Epidermal melanocyte (primary cell): ENCODE measurements at regions not wholly inside any gene's neighbourhood (a gene's known extent, or its start where the extent isn't known, plus 50 kb on each side); places are given as distances from the start of the nearest gene placed in this dataset.
"Not testable (repeated sequence)": the region's sequence is repeated elsewhere in the genome, so short reads cannot be mapped to it uniquely, and the experiment has no call there.

Experiments
- DNase-seq: peaks from one replicate; pipeline ENCODE4 v3.0.0; 2011; ENCODE audit warnings: low spot score; ENCODE audit not compliant: insufficient read length

DNA sequence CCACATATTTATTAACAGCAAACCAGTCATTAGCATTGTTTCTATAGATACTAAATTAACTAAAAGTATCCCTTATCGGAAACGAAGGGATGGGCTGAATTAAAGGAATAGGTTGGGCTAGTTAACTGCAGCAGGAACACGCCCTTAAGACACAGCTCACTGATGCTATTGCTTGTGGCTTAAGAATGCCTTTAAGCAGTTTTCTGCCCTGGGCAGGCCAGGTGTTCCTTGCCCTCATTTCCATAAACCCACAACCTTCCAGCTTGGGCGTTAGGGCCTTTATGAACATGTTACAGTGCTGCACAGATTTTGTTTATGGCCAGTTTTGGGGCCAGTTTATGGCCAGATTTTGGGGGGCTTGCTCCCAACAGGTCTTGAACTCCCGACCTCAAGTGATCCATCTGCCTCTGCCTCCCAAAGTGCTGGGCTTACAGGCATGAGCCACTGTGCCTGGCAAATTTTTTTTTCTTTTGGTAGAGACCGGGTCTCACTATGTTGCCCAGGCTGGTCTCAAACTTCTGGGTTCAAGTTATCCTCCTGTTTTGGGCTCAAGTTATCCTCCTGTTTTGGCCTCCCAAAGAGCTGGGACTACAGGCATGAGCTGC lies 90.1 kb upstream of the GRIN2A start:
- DNase-seq: not testable (repeated sequence)

DNA sequence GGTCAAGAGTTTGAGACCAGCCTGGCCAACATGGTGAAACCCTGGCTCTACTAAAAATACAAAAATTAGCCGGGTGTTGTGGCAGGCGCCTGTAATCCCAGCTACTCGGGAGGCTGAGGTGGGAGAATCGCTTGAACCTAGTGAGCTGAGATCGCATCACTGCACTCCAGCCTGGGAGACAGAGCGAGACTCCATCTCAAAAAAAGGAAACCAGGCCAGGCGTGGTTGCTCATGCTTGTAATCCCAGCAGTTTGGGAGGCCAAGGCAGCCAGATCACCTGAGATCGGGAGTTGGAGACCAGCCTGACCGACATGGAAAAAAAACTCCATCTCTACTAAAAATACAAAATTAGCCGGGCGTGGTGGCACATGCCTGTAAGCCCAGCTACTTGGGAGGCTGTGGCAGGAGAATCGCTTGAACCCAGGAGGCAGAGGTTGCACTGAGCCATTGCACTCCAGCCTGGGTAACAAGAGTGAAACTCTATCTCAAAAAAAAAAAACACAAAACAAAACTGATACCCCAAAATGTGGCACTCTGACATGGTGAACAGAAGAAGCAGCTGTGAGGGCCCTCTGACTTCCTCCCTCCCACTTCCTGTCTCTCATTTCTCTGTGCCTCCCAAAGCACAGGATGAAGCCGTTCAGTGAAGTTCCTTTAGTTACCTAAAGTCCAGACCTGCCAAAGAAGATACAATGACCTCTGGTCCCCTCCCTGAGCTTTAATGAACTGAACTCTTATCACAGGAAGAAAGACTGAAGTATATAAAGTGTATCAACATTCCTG lies 93.2 kb upstream of the GRIN2A start:
- not testable (repeated sequence) for DNase-seq

DNA sequence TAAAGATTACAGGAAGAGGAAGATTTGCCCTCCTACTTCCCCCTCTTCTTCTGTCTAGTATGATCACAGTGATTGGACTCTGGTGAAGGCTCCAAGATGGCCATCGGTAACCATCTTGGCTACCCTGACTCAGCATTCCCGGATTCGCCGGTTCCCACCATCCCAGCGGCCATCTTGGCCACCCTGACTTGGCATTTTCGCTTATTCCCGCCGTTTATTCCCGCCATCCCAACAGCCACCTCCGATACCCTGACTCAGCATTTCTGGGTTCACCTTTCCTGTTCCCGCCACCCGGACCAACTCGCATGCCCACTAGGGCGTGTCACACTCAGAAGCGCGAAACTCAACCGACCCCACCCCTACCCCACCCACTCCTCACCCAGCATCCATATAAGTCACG lies 95.4 kb upstream of the GRIN2A start:
- DNase-seq: no peak

DNA sequence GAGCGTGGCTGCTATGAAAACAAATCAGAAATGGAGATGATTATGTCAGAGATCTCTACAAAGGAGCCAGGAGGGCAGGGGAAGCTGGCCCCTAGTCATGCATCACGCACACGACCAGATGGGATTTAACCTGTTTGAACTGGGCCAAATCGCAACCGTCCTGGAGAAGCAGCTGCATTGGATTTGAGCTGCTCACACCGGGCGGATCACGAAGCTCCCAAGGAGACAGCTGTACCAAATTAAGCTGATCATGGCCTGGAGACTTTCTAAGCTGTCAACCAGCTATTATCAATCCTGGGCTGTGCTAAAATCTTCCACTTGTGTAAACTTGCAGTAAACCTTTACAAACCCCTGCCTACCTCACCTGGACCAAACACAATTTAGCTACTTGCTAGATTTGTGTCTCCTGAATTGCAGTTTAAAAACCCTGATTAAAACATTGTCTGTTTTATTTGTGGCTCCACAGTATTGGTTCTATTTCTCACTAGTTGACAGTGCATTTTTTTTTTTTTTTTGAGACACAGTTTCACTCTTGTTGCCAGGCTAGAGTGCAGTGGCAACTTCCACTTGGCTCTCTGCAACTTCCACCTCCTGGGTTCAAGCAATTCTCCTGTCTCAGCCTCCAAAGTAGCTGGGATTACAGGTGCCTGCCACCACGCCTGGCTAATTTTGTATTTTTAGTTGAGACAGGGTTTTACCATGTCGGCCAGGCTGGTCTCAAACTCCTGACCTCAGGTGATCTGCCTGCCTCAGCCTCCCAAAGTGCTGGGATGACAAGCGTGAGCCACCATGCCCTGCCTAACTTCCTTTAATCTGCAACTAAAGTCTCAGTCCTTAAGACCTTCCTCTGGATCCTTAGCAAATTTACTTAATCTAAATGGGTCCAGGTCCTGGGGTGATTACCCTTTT lies 98.3 kb upstream of the GRIN2A start:
- no peak for DNase-seq

DNA sequence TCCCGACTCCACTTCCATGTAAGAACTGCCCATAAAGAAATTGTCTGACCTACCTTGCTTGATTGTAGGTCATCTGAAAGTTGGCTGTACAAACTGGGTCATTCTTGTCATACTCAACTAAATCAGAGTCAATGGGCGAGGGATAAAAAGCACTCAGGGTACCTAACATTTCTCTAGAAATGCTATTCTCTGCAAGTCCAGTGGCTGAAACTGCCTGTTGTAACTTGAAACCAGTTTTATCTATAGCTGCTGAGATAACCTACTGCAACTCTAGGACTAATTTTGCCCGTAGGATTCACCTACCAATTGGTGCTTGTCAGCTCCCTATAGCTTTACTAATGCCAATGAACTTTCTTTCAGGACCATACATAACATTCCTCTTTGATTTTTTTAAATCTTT lies 100.1 kb upstream of the GRIN2A start:
- no peak for DNase-seq

DNA sequence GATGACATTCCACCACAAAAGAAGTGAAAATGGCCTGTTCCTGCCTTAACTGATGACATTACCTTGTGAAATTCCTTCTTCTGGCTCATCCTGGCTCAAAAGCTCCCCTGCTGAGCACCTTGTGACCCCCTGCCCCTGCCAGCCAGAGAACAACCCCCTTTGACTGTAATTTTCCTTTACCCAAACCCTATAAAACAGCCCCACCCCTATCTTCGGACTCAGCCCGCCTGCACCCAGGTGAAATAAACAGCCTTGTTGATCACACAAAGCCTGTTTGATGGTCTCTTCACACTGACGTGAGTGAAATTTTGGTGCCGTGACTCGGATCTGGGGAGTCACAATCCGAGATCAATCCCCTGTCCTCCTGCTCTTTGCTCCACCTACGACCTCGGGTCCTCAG lies 101.0 kb upstream of the GRIN2A start:
- DNase-seq: not testable (repeated sequence)

DNA sequence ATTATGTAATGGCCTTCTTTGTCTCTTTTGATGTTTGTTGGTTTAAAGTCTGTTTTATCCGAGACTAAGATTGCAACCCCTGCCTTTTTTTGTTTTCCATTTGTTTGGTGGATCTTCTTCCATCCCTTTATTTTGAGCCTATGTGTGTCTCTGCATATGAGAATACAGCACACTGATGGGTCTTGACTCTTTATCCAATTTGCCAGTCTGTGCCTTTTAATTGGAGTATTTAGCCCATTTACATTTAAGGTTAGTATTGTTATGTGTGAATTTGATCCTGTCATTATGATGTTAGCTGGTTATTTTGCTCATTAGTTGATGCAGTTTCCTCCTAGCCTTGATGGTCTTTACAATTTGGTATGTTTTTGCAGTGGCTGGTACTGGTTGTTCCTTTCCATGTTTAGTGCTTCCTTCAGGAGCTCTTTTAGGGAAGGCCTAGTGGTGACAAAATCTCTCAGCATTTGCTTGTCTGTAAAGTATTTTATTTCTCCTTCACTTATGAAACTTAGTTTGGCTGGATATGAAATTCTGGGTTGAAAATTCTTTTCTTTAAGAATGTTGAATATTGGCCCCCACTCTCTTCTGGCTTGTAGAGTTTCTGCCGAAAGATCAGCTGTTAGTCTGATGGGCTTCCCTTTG lies 95.3 kb upstream of the ATF7IP2 start:
- DNase-seq: not testable (repeated sequence)

DNA sequence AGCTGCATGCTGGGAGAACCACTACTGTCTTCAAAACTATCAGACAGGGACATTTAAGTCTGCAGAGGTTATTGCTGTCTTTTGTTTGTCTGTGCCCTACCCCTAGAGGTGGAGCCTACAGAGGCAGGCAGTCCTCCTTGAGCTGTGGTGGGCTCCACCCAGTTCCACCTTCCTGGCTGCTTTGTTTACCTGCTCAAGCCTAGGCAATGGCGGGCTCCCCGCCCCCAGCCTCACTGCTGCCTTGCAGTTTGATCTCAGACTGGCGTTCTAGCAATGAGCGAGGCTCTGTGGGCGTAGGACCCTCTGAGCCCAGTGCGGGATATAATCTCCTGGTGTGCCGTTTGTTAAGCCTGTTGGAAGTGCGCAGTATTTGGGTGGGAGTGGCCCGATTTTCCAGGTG lies 93.7 kb upstream of the ATF7IP2 start:
- not testable (repeated sequence) for DNase-seq

DNA sequence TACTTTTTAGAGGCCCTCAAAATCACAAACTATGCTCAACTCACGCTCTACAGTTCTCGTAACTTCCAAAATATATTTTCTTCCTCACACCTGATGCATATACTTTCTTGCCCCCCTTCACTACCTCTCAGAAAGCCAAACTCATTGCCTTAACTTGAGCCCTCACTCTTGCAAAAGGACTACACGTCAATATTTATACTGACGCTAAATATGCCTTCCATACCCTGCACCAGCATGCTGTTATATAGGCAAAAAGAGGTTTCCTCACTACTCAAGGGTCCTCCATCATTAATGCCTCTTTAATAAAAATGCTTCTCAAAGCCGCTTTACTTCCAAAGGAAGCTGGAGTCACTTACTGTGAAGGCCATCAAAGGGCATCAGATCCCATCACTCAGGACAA lies 92.9 kb upstream of the ATF7IP2 start:
- DNase-seq: not testable (repeated sequence)

DNA sequence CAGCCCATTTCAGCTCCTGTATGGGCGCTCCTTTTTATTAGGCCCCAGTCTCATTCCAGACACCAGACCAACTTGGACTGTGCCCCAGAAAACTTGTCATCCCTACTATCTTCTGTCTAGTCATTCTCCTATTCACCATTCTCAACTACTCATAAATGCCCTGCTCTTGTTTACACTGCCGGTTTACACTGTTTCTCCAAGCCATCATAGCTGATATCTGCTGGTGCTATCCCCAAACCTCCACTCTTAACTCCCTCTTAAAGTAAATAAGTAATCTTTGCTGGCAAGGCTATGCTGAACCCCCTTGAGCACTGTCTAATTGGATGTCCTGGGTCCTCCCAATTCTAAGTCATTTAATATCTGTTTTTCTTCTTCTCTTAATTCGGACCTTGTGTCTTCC lies 91.7 kb upstream of the ATF7IP2 start:
- not testable (repeated sequence) for DNase-seq

DNA sequence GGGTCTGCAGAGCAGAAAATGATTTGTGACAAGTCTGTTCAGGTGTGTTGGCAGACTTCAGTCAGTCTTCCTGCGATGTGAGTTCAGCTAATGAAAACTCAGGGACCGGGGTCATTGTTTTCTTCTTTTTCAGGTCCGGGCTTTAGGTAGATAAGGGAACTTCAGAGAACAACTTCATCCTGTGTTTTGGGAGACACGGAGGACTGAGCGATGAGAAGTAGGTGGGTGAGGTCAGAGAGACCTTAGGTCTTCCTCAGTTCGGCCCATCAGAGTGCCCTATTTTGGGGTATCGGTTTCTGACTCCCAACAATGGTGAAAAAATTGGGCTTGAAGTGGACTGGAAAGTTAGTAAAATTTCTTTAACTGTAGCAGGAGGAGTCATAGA lies 88.9 kb upstream of the ATF7IP2 start:
- DNase-seq: no peak

DNA sequence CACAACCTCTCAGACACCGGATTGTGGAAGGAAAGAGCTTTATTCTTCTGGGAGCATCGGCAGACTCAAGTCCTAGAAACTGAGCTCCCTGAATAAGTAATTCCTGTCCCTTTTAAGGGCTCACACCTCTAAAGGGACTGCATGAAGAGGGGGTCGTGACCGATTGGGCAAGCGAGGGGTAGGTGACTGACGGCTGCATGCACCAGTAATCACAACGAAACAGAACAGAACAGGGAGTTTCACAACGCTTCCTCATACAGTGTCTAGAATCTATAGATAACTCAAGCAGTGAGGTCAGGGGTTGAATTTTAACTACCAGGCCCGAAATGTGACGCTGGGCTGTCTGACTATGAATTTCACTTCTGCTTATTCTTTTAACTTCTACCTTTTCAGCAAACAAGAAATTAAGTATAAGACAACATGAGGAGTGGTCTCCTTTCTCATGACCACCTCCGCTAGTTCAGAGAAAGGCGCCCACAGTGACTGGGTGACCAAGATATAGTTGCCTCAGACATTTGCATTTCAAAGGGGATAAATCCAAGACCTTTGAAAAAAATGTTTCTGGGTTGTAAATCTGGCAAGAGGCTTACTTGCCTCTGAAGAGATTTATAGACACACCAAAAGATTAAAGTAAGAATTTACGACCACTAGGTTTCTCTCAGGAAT lies 88.4 kb upstream of the ATF7IP2 start:
- no peak for DNase-seq

DNA sequence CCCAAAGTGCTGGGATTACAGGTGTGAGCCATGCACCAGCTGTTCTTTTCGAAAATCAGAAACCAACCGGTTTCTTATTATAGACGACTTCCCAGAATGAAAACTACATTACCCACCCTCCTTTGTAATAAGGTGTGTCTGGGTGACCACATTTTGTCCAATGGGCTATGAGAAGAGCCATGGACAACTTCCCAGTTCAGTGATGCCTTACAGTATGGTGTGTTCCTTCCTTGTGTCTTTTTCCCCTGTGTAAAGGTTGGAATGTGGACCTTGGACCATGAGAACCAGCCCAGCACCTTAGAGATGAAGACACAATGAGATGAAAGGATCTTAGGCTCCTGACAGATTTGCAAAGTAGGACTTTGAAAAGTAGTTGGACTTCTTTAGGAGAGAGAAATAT lies 85.0 kb upstream of the ATF7IP2 start:
- DNase-seq: no peak

DNA sequence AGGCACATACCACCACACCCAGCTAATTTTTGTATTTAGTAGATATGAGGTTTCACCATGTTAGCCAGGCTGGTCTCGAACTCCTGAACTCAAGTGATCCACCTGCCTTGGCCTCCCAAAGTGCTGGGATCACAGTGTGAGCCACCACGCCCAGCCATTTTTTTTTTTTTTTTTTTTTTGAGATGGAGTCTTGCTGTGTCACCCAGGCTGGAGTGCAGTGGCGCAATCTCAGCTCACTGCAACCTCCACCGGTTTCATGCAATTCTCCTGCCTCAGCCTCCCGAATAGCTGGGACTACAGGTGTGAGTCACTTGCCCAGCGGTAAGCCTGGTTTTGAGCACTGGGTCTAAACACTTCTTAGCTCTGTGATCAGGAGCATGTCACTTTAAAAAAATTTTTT lies 84.3 kb upstream of the ATF7IP2 start:
- not testable (repeated sequence) for DNase-seq

DNA sequence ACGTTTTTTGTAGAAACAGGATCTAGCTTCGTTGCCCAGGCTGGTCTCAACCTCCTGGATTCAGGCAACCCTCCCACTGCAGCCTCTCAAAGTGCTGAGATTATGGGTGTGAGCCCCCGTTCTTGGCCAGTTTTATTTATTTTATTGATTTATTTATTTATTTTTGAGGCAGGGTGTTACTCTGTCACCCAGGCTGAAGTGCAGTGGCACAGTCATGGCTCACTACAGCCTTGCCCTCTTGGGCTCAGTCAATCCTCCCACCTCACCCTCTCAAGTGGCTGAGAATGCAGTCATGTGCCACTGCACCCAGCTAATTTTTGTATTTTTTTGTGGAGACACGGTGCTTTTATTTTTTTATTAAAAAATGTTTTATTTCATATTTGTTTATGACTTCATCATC lies 79.9 kb upstream of the ATF7IP2 start:
- no peak for DNase-seq

DNA sequence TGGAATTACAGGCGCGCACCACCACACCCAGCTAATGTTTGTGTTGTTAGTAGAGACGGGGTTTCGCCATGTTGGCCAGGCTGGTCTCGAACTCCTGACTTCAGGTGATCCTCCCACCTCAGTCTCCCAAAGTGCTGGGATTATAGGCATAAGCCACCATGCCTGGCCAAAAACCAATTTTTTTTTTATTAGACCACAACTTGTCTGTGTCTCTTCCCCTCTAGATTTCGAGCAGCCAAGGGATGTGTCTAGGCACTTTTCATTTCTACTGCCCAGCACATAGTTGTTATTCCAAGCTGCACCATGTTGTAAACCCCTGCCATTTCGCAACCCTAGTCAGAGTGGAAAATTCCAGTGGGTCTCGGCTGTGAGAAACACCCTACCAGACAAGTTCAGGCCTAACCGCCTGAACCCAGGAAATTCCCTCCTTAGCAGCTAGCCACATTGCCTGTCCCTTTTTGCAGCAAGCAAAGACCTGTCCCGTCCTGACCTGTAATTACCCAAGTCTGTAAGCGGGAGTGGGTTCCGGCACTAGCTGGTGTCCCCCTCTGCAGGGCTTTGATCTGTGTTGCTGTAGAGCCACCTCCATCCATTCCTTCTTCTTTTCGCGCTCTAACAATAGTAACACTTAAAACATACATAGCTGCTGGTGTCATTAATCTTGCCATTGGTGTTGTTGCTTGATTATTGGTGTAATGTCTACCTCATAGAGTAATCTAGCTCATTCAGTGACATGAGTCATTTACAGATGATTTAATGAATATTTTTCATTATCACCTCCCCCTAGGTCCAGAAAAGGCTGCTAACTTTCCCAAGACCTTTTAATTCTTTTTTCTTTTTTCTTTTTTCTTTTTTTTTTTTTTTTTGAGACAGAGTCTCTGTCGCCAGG lies 77.3 kb upstream of the ATF7IP2 start:
- no peak for DNase-seq

DNA sequence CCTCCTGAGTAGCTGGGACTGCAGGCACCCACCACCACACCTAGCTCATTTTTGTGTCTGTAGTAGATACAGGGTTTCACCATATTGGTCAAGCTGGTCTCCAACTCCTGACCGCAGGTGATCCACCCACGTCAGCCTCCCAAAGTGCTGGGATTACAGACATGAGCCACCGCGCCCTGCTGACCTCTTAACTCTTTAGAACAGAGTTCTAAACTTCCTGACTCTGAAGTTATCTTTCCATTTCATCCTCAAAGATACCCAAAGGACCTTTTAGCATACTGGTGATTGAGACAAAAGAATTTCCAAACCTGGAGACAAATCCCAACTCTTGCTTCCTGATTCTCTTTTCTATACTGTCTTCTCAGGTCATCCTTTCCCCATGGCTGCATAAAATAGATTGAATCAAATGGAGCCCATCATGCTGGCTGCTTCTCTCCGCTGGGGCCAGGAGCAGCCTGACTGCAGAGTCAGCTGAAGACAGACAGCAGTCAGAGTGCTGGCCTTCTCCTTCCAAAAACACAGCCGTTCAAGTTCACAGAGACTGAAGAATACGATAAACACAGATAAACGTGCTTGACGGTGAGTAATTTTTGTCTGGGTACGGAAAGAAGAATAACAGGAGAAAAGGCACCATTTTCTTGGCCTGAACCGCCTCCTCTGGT lies 76.5 kb upstream of the ATF7IP2 start:
- DNase-seq: no peak

DNA sequence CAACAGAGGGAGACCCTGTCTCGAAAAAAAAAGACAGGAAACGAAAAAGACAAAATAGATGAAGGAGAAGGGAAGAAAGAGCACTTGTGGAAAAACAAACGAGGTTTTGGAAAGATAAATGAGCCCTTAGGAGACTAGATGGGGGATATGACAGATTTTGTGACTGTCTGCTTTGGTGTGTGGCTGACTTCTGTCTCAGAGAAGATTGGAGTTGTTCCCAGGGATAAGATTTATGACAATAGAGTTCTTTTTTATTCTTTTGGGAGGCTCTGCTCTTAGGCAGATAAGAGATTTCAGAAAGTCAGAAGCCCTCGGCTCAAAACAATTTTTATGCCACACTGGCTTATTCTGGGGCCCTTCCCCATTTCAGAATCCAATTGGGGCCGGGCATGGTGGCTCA lies 73.9 kb upstream of the ATF7IP2 start:
- DNase-seq: no peak
